ENCODE measurements at regions not wholly inside any gene's neighbourhood (a gene's known extent, or its start where the extent isn't known, plus 50 kb on each side); places are given as distances from the start of the nearest gene placed in this dataset.

DNA sequence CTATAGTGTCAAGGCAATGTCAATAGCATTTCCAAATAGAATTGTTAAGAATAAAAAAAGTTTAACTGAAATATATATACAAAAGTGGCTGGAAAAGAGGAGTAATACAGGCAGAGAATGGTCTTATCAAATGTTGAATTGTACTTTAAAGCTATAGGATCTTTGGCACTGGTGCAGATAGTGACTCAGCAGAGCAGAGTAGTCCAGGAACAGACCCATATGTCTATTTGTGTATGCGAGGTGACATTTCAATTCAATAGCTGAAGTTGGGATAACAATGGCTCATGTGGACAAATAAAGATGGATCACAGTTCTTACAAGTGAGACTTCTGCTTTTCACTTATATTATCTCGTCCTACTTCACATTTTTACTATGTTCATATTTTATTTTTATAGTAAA lies 543.0 kb upstream of the B3GALT2 start:
- no peak for DNase-seq (ENCODE audit: low read depth)

DNA sequence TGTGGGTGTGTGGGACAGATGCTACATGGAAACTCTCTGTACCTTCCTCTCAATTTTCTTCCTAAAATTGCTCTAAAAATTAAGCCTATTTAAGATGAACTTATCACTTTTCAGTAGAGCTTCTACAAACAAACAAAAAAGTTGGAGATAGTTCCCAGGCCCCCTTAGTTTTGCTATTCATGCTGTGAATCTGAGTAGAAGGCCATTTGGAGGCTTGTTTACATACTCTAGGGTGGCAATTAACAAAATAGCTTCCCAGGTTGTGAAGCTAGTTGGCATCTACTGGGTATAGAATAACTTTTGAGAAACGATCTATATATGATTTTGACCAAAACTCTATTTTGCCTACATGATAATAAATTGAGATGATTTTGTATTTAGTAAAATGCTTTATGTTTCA lies 541.4 kb upstream of the B3GALT2 start:
- DNase-seq (ENCODE audit: low read depth): no peak

DNA sequence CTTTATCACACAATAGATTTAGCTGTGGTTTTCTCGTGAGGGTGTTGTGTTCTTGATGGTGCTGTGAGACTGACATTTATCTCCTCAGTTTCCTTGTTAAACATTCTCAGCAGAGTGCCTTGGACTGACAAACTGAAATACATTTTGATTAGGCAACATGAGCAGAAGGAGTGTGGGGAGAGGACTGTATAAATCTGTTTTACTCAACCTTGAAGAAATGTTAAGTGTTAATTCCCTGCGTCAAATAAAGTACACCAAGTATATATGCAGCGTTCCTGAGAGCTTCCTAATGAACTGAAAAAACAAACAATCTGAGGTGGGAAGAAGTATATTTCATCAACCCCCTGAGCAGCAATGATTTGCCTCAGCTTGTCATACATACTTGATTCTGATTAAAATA lies 540.3 kb upstream of the B3GALT2 start:
- no peak for DNase-seq (ENCODE audit: low read depth)

DNA sequence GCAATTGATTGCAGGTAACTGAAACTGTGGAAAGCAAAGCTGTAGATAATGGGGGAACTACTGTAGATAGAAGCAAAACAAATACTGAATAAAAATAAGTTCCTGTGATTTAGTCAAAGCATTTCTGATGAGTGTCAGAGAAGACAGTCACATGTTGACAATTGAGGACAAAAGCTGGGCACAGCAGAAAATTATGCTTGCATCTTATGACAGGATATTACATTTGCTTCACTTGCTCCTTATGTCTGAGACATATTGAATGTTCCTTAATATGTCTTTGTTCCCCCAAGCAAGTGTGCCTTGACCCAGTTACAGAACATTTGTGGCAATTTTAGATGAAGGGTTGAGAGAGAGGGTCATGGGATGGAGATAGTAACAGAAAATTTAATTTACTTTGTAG lies 526.0 kb upstream of the B3GALT2 start:
- no peak for DNase-seq (ENCODE audit: low read depth)

DNA sequence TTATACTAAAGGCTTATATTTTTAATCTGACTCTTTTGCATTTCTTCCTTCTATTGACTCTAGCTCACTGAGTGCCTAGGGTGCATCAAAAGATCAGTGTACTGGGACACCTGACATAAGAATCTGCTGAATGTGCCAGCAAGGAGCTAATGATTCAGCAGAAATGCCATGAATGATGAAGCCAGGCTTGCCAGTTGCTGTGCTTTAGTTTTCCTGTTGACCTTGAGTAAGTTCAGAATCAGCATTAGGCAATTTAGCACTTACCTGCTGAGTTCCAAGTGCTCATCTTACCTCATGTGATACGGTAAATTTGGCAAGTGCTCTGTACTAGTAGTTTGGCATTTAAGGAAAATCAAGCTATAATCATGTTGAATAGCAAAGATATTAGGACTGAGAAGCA lies 523.2 kb upstream of the B3GALT2 start:
- DNase-seq (ENCODE audit: low read depth): no peak

DNA sequence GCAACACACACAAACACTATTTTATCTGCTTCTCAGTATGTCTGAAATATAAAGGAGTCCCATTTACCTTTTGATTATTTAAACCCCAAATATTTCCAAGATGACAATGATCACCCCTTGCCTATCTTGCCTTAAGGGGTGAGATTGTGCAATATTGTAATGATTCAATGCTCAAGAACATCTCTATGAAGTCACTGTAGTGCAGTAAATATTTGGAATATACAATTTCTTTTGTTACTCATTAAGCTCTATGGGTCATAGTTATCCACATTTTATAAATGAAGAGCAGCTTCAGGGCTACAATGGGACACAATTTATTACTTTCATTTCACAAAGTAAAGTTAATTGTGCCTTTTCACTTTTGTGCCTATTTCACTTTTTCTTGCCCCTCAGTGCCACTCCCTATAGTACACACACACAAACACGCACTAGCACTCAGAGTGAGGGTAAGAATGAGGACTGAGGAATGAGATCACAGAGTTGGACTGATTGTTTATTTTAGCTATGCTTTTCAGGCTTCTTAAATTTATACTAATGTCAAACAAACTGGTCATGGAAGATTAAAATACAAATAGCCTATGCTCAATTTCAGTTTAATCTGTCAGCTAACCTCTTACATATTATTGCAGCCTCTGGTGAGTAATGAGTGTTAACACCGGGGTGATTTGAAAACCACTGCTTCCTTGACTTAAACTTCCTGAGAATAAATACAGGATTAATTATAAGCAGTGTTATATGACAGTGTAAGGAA lies 521.0 kb upstream of the B3GALT2 start:
- no peak for DNase-seq (ENCODE audit: low read depth)

DNA sequence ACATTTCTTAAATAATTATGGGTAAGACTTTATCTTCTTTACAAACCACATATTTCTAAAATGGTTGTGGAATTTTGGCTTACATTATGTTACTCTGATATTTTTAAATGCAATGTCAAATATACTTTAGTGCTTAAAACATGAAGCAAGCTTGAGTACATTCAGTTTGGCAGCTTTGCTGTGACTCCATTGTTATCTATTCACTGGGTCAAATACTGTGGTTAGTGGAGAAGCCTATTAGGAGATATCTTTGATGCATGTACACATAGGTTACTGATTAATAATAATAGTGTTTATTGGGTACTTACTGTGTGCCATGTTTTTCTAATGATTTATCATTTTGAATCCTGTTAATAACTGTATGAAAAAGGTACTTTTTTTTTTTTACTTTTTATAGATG lies 520.4 kb upstream of the B3GALT2 start:
- no peak for DNase-seq (ENCODE audit: low read depth)

DNA sequence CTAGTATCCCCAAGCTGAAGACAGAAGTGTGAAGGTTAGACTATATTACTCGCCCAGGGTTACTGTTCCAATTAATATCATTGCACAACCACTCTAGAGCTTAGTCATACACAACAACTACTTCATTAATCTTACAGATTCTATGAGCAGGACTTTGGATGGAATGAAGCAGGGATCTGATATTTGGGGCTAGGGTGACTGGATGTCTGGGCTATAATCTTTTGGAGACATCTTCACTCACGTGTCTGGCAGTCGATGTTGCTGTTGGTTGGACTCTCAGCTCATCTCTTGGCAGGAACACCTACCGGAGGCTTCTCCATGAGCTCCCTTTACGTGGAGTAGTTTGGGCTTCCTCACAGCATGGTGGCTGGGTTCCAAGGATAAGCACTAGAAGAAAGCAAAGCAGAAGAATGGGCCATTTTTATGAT lies 519.2 kb upstream of the B3GALT2 start:
- no peak for DNase-seq (ENCODE audit: low read depth)

DNA sequence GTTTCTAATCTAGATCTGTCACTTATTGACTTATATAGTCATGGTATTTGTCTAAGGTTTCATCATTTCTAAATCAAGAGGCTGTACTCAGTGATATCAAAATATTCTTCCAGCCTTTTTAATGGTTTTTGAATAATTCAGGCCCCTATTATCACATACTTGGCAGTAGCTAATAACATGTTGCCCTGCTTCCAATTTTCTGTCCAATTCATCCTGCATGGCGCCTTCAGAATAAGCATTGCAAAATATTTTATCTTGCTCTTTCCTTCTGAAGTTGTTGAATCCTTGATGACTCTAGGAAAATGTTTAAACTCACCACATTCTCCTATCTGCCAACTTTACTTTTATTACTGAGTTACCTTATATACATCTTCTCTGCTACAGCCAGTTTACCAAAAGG lies 517.2 kb upstream of the B3GALT2 start:
- DNase-seq (ENCODE audit: low read depth): no peak

DNA sequence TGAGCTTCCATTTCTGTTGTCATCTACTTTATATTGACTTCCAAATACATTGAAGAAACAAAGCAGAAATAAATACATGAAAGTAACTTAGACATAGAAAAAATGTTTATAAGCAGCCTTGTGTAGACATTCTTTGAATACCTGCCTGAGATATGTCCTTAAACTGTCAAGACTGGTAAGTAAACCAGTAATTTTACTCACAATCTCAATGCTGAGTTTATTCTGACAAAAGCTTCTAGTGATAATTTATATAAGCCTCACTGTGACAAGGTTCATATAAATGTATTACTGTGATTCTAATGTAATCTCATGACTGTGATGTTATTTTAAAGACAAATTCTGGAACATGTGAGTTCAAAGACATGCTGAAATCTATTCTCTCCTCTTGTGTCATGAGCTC lies 516.7 kb upstream of the B3GALT2 start:
- no peak for DNase-seq (ENCODE audit: low read depth)

DNA sequence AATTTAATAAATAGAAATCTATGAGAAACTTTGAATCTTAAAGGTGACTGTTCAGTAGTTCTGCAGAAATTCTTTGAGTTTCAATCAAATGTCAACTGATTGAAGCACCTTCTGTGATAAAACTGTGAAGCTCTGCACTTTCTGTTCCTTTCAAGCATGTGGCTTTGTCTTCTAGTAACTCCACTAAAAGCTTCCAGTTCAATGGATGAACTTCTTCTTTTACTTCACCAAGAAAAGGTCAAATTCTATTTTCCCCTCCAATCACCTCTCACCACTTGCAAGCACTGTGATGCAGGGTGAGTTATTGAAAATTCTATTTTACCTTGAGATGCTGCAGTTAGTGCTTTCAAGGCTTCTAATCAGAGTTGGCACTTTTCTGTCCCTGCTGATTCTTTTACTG lies 515.3 kb upstream of the B3GALT2 start:
- no peak for DNase-seq (ENCODE audit: low read depth)

DNA sequence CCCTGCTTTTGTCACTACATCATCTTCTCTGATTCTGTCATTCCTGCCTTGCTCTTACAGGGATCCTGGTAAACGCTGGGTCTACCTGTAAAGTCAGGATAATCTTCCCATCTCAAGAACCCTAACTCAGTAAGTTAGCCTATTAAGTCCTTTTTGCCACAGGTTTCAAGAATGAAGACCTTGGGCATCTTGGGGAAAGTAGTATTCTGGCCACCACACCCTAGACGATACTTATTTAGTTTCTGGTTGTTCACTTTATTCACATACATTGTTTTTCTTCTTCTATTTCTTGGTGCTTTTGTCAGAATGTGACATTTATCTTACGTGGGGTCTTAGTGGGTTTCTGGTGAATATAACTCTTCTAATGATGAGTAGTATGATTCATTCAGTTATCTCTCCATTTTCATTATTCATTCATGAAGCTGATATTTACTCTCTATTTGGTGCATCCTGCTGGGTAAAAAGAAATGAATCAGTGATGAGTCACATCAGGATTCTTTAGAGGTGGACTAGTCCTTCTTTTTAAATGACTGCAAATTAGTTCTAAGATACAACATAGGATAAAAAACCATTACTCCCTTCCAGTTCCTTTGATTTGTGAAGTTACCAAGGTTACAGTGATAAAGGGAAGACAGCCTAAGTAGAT lies 514.4 kb upstream of the B3GALT2 start:
- DNase-seq (ENCODE audit: low read depth): no peak

DNA sequence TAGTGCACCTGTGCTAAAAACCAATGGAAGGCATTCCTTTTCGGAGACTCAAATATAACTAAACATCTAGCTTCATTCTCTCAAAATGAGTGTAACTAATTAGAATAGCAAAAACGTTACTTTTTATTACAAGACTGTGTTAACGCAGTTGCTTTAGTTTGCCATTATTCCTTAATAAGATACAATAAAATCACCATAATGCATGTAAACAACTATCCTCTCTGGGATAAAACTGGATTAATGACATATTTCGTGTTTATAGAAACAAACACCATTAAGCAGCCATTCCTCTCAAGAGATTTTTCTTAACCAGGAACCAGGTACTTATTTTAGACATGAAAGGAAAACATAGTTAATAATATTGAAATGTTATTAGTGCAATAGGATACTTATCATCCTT lies 512.8 kb upstream of the B3GALT2 start:
- no peak for DNase-seq (ENCODE audit: low read depth)

DNA sequence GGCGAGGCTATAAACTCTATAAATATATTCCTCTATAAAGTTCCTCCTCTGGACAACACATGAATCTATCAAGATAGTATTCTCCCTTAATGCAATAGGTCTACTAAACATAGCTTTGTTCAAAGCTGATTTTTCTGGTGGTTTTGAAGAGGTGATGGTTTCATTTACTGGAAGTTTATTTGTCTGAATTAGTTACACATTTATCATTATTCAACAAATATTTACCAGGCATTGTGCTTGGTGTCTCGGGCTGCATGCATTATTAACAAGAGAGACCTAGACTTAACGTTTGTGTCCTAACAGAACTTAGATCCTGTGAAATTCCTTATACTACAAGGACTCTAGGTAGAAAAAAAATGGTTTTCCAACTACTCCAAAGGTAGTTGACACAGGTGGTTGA lies 511.4 kb upstream of the B3GALT2 start:
- DNase-seq (ENCODE audit: low read depth): no peak

DNA sequence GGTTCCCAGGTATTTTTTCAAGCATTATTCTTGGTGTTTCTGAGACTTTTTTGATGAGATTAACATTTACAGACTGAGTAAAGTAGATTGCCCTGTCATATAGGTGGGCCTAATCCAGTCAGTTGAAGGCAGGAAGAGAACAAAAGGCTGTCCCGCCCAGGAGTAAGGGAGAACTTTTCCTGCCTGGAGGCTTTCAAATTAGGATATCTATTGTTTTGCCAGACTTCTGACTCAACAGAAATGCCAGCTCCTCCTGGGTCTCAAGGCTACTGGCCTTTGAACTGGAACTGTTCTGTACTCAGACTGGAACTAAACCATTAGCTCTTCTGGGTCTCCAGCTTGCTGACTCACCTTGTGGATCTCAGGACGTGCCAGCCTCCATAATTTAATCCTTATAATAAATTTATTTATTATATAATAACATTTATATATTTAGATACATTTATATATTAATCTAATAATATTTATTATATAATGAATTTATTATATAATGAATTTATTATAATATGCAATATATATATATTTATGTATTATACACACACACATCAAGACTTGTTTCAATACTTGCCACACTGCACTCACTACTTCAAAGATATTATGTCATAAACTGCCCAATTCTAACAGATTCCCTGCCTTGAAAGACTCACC lies 510.8 kb upstream of the B3GALT2 start:
- no peak for DNase-seq (ENCODE audit: low read depth)

DNA sequence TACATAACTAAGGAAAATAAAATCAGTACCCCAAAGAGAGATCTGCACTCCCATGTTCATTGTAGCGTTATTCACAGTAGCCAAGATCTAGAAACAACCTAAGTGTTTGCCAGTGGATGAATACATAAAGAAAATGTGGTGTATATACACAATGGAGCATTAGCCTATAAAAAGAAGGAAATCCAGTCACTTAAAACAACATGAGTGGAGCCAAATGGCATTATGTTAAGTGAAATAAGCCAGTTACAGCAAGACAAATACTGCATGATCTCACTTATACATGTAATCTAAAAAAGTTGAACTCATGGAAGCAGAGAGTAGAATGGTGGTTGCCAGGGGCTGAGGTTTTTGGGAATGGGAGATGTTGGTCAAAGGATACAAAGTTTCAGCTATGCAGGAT lies 508.3 kb upstream of the B3GALT2 start:
- DNase-seq (ENCODE audit: low read depth): no peak

DNA sequence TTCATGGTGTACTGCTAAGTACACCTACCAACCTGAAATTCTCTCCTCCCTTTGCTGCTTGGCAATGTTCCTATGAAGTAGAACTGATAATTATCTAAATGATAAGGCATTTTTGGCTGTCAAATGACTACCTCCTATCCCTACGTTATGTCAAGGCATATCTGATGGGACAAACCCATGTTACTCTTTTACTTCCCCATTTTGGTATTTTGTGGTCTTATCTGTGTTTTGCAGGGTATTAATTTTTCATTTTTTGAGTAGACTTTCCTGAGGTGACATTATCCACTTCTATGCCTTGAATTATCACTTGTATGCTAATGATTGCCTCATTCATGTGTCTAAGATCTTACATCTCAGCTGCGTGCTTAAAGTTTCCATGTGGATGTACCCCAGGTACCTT lies 499.6 kb upstream of the B3GALT2 start:
- no peak for DNase-seq (ENCODE audit: low read depth)

DNA sequence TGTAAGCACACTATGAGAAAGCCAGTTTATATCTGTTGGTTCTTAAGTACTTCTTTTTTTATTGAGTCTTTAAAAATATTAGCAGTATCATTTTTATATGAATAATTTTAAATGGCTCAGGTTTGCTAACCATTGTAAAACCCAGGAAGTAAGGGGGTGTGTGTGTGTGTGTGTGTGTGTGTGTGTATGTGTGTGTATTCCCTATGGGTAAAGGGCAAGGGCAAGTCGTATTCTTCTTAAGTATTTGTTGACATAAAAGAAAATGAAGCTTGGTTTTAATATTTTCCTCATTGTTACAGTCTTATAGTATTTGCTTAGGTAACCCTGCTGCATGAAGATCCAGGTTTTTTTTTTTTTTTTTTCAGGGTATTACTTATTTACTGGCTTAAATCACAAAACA lies 495.0 kb upstream of the B3GALT2 start:
- DNase-seq (ENCODE audit: low read depth): no peak

DNA sequence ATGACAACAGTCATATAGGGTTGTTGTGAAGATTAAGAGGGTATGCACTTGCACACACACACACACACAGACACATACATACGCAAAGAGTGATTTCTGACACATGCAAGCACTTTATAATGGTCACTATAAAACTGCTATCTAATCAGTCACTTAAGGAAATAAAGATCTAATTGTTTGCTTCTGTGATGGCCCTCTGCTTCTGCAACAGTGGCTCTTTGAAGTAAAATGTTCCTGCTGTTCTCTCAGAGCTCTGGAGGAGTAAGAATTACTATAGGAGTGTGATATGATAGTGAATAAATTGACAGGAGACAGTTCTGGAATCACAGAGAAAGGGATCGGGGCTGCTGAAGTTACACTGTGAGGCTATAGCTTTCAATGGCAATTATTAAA lies 494.5 kb upstream of the B3GALT2 start:
- DNase-seq (ENCODE audit: low read depth): no peak

DNA sequence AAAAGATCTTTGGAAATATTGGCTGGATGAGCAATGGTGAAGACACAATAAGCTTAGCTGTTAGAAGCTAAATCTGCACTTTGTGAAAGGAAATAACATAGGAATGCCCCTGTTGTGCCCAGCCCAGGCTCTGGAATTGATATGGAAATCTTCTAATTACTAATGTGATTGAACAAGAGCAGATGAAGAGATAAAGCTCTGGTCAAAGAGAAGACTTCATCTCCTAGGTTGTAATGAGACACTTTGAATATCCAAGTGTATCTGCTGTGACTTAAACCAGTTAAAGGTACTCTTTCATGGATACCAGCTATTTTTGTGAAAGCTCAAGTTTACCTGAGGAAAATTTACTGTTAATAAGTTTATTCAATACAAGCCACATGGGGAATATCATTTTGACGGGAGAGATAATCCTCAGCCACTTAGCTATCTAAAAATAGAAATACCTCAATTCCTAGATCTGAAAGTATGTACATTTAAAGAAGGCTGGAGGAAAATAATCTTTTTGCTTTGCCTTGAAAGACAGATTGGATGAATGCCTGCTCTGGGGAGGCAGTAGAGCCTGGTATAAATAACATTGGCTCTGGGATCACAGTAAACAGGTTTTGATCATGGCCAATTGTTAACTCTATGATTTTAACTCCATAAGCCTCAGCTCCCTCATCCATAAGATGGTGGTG lies 494.0 kb upstream of the B3GALT2 start:
- DNase-seq (ENCODE audit: low read depth): no peak

DNA sequence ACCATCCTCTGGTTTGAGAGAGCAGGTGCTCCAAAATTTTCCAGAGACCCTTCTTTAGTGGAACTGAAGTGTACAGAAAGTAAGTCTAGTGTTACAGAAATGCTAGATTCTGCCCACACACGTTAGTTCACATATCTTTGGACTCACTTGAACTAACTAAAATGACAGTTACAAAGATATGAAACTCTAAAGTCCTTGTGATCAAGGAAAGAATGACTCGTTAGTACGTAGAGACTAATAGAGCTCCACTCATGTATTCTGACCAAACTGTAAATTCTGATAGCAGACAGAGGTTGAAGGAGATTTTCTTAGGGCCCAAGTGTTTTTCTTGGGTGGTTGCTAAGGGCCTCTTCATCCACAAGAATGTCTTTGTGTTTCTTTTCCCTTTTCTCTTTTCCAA lies 491.5 kb upstream of the B3GALT2 start:
- DNase-seq (ENCODE audit: low read depth): no peak

DNA sequence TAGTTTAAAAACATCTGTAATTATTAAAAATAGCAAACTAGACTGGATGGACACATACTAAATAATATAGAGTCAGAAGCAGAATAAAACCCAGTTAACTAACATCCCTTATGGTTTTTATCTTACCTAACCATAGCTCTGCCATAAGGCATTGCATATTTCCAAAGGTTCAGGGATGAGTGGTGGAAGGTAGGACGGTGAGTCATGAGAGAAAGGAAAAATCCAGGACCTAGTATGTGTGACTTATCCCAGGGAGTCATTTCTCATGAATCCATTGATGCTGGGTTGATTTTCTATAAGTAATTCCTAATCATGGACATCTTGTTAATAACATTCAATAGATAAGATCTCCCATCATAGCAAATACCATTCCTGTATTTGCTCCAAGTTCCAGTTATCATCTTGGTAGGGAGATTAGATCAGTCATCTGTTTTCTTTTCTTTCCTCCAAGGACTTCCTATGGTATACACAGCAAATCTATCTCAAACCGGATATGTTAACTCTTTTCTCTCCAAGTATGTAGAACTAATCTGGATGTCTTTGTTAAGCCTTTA lies 490.7 kb upstream of the B3GALT2 start:
- DNase-seq (ENCODE audit: low read depth): no peak
